NB4 (cell line): ENCODE measurements at regions not wholly inside any gene's neighbourhood (a gene's known extent, or its start where the extent isn't known, plus 50 kb on each side); places are given as distances from the start of the nearest gene placed in this dataset.
"Not testable (repeated sequence)": the region's sequence is repeated elsewhere in the genome, so short reads cannot be mapped to it uniquely, and the experiment has no call there.

Source experiments
- DNase-seq: peaks from one replicate; pipeline ENCODE4 v3.0.0; 2010; ENCODE audit warnings: low read depth
- H3K4me3 ChIP-seq: one replicate; pipeline ENCODE4 v1.5.1; 2011; ENCODE audit warnings: mild to moderate bottlenecking, low read depth, low read length, moderate library complexity
- CTCF ChIP-seq: IDR thresholded peaks from one replicate; pipeline ENCODE4 v1.5.1; 2012; ENCODE audit warnings: low read depth, low read length
- MAX ChIP-seq: IDR thresholded peaks from 2 replicates; pipeline ENCODE4 v1.6.1; 2011; ENCODE audit warnings: low read depth, low read length
- MYC ChIP-seq: IDR thresholded peaks from 2 replicates; pipeline ENCODE4 v1.6.1; 2011; ENCODE audit warnings: low read depth, low read length
- POLR2A ChIP-seq: IDR thresholded peaks from 2 replicates; pipeline ENCODE4 v1.6.1; 2011; ENCODE audit warnings: mild to moderate bottlenecking; ENCODE audit not compliant: insufficient read length; ENCODE audit errors: extremely low read depth

- no peak for DNase-seq
- no peak overlapping the region for H3K4me3 ChIP-seq
- TF ChIP-seq MAX (no peak), MYC (no peak), POLR2A (no peak), CTCF (no peak)
These were observed 158.1 kb downstream of the UNC5CL start for GRCh38 chr6:40880906-40881305.

- DNase-seq: no peak
- H3K4me3 ChIP-seq: no peak overlapping the region
- no peak for TF ChIP-seq MAX
- TF ChIP-seq POLR2A: no peak
- TF ChIP-seq MYC: no peak
- no peak for TF ChIP-seq CTCF
These were observed 159.9 kb downstream of the UNC5CL start for GRCh38 chr6:40879169-40879568.

GRCh38 chr6:40877362-40877761 lies 161.7 kb downstream of the UNC5CL start:
- no peak for DNase-seq
- H3K4me3 ChIP-seq: no peak overlapping the region
- TF ChIP-seq MAX: no peak
- no peak for TF ChIP-seq CTCF
- TF ChIP-seq POLR2A: no peak
- TF ChIP-seq MYC: no peak

- TF ChIP-seq CTCF (no peak), MYC (no peak), POLR2A (no peak), MAX (no peak)
- DNase-seq: no peak
- H3K4me3 ChIP-seq: no peak overlapping the region
These were observed 162.7 kb downstream of the UNC5CL start for GRCh38 chr6:40876336-40876735.

- peak; percentile 33 for DNase-seq
- no peak overlapping the region for H3K4me3 ChIP-seq
- TF ChIP-seq MYC (no peak), CTCF (peak; percentile 26)
These were observed 164.5 kb downstream of the UNC5CL start for GRCh38 chr6:40874495-40874894.

GRCh38 chr6:40871424-40871823 lies 167.6 kb downstream of the UNC5CL start:
- H3K4me3 ChIP-seq: no peak overlapping the region
- DNase-seq: no peak
- TF ChIP-seq MAX: no peak
- no peak for TF ChIP-seq MYC
- TF ChIP-seq POLR2A: no peak
- TF ChIP-seq CTCF: no peak

- not testable (repeated sequence) for DNase-seq, H3K4me3 ChIP-seq
These were observed 170.7 kb downstream of the UNC5CL start for GRCh38 chr6:40868089-40868865.

- not testable (repeated sequence) for DNase-seq, H3K4me3 ChIP-seq
These were observed 171.5 kb downstream of the UNC5CL start for GRCh38 chr6:40867527-40867926.

GRCh38 chr6:40865259-40865658 lies 173.8 kb downstream of the UNC5CL start:
- not testable (repeated sequence) for H3K4me3 ChIP-seq, DNase-seq
